ENCODE measurements at regions not wholly inside any gene's neighbourhood (a gene's known extent, or its start where the extent isn't known, plus 50 kb on each side); places are given as distances from the start of the nearest gene placed in this dataset.

- Histone ChIP-seq H3K4me2 (no peak overlapping the region), H3K36me3 (no peaks in the 10 kb centered on the region), H3K4me3 (no peak overlapping the region), H3K9ac (no peak overlapping the region), H3K9me3 (no peaks in the 10 kb centered on the region), H3K4me1 (peaks cover 11% of the 10 kb centered on the region), H3K27me3 (no peaks in the 10 kb centered on the region), H3K27ac (no peak overlapping the region), H4K20me1 (no peaks in the 10 kb centered on the region)
- no peak for TF ChIP-seq Cebpa-rat (IDR thresholded peaks at IDR 0.05)
Measured at GRCh38 chr14:98961191-98961590, 310.8 kb downstream of the BCL11B start.

DNA sequence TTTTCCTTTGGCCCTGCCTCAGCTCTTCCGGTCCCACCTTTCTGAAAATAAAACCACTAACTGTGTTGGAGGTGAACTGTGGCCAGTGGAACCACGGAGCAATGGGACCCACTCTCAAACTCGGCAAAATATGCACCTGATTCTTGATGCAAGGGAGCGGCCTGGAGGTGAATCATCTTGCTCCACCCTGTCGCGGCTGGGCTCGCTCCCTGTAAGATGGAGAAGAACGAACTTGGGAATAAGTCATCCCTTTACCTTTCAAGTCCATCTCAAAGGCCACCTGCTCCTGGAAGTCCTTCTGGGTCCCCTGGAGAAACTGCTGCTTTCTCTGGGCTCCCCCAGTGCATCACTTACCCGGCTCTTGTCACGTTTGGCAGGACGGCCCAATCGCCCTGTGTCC lies 309.9 kb downstream of the BCL11B start:
- no peak for TF ChIP-seq Cebpa-rat (IDR thresholded peaks at IDR 0.05)
- Histone ChIP-seq H3K27me3 (no peaks in the 10 kb centered on the region), H3K36me3 (no peaks in the 10 kb centered on the region), H3K4me2 (no peak overlapping the region), H3K27ac (no peak overlapping the region), H3K4me3 (no peak overlapping the region), H3K9me3 (no peaks in the 10 kb centered on the region), H4K20me1 (no peaks in the 10 kb centered on the region), H3K4me1 (peaks cover 11% of the 10 kb centered on the region), H3K9ac (no peak overlapping the region)

DNA sequence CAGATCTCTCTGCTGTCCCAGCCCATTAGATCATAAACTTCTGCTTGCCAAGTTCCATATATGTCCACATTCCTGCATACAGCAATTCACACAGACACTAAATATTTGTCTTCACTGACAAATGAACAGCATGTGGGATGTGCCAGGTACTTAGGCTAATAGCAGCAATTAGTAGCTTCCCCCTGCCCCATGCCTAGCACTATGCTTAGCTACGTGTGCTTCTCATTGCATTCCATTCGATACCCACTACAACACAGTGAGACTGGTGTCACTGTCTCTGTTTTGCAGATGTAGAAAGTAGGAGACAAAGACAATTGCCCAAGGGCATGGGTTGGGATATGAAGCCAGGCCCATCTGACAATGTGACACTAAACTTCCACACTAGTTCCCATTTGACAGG lies 308.4 kb downstream of the BCL11B start:
- no peak overlapping the region for H3K4me3 ChIP-seq
- no peak for TF ChIP-seq Cebpa-rat (IDR thresholded peaks at IDR 0.05)
- H3K36me3 ChIP-seq = no peaks in the 10 kb centered on the region
- H4K20me1 ChIP-seq = no peaks in the 10 kb centered on the region
- no peak overlapping the region for H3K9ac ChIP-seq
- H3K27me3 ChIP-seq = no peaks in the 10 kb centered on the region
- no peaks in the 10 kb centered on the region for H3K9me3 ChIP-seq
- no peak overlapping the region for H3K4me2 ChIP-seq
- peaks cover 15% of the 10 kb centered on the region for H3K4me1 ChIP-seq
- no peak overlapping the region for H3K27ac ChIP-seq

DNA sequence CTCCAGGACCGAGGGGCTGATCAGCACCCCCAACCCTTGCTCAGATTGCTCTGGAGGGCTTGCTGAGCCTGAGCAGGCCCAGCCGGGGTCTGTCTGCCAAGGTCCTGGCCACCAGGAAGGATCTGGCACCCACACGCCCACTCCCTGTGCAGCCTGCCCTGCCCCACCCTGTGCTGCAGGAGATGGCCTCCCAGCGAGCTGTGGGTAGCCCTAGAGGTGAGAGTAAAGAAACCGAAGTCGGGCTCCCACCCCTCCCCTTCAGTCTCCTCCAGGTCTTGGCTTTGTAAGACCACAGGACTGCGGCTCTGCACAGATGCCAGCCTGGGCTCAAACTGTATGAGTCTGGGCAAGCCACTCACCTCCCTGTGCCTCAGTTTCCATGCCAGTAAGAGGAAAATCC lies 307.8 kb downstream of the BCL11B start:
- no peak for TF ChIP-seq Cebpa-rat (IDR thresholded peaks at IDR 0.05)
- H3K36me3 ChIP-seq = no peaks in the 10 kb centered on the region
- H3K27ac ChIP-seq = no peak overlapping the region
- no peaks in the 10 kb centered on the region for H3K27me3 ChIP-seq
- no peak overlapping the region for H3K9ac ChIP-seq
- no peaks in the 10 kb centered on the region for H4K20me1 ChIP-seq
- no peak overlapping the region for H3K4me3 ChIP-seq
- no peaks in the 10 kb centered on the region for H3K9me3 ChIP-seq
- peaks cover 19% of the 10 kb centered on the region for H3K4me1 ChIP-seq
- no peak overlapping the region for H3K4me2 ChIP-seq

DNA sequence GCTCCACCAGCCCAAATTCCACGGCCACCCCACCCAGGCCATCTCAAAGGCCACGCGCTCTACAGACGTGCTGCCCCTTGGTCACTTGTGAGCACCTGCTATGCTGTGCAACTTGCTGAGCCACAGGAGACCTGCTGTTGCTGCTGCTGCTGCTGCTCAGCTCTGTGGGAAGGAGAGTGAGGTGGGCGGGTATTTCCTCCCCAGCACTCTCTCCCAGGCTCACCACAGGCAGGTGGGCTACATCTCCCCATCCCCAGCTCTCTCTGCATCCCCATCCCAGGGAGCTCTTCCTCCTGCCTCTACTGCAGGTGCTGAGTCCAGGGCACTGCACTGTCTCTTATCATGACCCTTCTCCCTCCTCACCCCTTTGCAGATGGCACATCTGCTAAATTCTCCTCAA lies 306.9 kb downstream of the BCL11B start:
- TF ChIP-seq Cebpa-rat (IDR thresholded peaks at IDR 0.05) = no peak
- Histone ChIP-seq H3K4me1 (peaks cover 19% of the 10 kb centered on the region), H3K27ac (no peak overlapping the region), H3K27me3 (no peaks in the 10 kb centered on the region), H3K4me3 (no peak overlapping the region), H3K4me2 (no peak overlapping the region), H3K9me3 (no peaks in the 10 kb centered on the region), H3K36me3 (no peaks in the 10 kb centered on the region), H3K9ac (no peak overlapping the region), H4K20me1 (no peaks in the 10 kb centered on the region)

DNA sequence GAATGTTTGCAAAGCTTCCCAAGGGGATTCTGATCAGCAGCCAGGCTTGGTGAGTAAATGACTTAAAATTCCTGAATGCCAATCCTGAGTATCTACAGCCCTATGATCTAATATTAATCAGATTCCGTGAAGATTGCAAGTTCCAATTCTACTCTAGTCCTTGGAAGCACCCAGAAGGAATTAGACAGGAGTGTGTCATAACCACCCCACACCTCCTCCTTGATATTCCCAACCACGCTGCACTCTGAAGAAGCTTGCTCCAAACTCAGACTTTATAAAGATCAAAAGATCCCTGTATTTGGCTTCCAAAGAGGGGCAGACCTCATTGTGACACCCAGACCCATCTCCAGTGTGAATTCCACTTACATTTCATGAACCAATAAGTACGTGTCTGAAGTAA lies 306.0 kb downstream of the BCL11B start:
- no peak overlapping the region for H3K4me3 ChIP-seq
- H3K27me3 ChIP-seq = no peaks in the 10 kb centered on the region
- H3K27ac ChIP-seq = no peak overlapping the region
- H4K20me1 ChIP-seq = no peaks in the 10 kb centered on the region
- no peak overlapping the region for H3K4me2 ChIP-seq
- H3K4me1 ChIP-seq = peaks cover 19% of the 10 kb centered on the region
- no peaks in the 10 kb centered on the region for H3K9me3 ChIP-seq
- H3K36me3 ChIP-seq = no peaks in the 10 kb centered on the region
- TF ChIP-seq Cebpa-rat (IDR thresholded peaks at IDR 0.05) = no peak
- no peak overlapping the region for H3K9ac ChIP-seq

DNA sequence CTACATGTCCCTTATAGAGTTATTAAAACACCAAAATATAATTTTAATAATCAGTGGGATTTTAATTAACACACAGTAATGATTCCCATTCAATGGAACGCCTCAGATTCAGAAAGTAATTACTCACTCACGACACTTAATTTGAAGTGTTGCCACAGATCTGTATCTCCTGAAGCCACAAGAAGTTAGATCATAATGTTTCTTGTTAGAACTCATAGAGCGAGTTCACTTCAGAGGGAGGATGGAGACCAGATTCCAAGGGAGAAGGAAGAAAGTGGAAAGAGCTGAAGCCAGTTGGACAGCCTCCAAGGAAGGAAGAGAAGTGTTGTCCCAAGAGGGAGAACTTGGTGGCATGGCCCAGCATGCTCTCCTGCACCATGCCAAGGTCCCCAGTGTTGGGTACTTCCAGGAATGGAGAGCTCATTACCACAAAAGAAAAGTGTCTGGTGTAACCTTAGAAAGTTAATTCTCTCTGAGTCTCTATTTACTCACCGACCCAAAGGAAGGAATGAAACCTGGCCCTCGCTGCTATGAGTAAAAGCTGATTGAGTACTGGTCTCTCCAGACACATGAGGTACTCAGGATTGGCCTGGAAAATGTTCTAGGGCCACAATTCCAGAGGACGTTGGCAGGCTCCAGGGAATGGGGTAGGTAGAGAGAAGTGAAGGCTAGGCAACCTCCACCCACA lies 305.4 kb downstream of the BCL11B start:
- TF ChIP-seq Cebpa-rat (IDR thresholded peaks at IDR 0.05) = no peak
- no peaks in the 10 kb centered on the region for H3K27me3 ChIP-seq

GRCh38 chr14:98974113-98974512 lies 297.9 kb downstream of the BCL11B start:
- Histone ChIP-seq H3K27me3 (no peaks in the 10 kb centered on the region), H3K36me3 (no peaks in the 10 kb centered on the region), H4K20me1 (no peaks in the 10 kb centered on the region), H3K4me3 (no peak overlapping the region), H3K9ac (no peak overlapping the region), H3K4me2 (no peak overlapping the region), H3K4me1 (no peaks in the 10 kb centered on the region), H3K9me3 (no peaks in the 10 kb centered on the region), H3K27ac (no peak overlapping the region)
- TF ChIP-seq Cebpa-rat (IDR thresholded peaks at IDR 0.05) = no peak

More for the DNA sequence above, 305.4 kb downstream of the BCL11B start:
- H3K9ac ChIP-seq = no peak overlapping the region
- H3K4me2 ChIP-seq = no peak overlapping the region
- H4K20me1 ChIP-seq = no peaks in the 10 kb centered on the region
- H3K4me1 ChIP-seq = peaks cover 19% of the 10 kb centered on the region
- no peak overlapping the region for H3K27ac ChIP-seq
- no peak overlapping the region for H3K4me3 ChIP-seq
- no peaks in the 10 kb centered on the region for H3K9me3 ChIP-seq
- no peaks in the 10 kb centered on the region for H3K36me3 ChIP-seq

- Histone ChIP-seq H3K4me1 (no peaks in the 10 kb centered on the region), H3K27me3 (no peaks in the 10 kb centered on the region), H3K36me3 (no peaks in the 10 kb centered on the region), H3K4me2 (no peak overlapping the region), H3K4me3 (no peak overlapping the region), H3K9ac (no peak overlapping the region), H3K9me3 (0 out of 2 replicates have a peak, but pooled peaks cover 5% of the 10 kb centered on the region), H4K20me1 (no peaks in the 10 kb centered on the region), H3K27ac (no peak overlapping the region)
- no peak for TF ChIP-seq Cebpa-rat (IDR thresholded peaks at IDR 0.05)
Measured at GRCh38 chr14:98976271-98976670, 295.7 kb downstream of the BCL11B start.

- Histone ChIP-seq H3K27me3 (no peaks in the 10 kb centered on the region), H3K9ac (no peak overlapping the region), H3K4me2 (no peak overlapping the region), H4K20me1 (no peaks in the 10 kb centered on the region), H3K4me1 (no peaks in the 10 kb centered on the region), H3K9me3 (0 out of 2 replicates have a peak, but pooled peaks cover 5% of the 10 kb centered on the region), H3K4me3 (no peak overlapping the region), H3K27ac (no peak overlapping the region), H3K36me3 (no peaks in the 10 kb centered on the region)
- TF ChIP-seq Cebpa-rat (IDR thresholded peaks at IDR 0.05) = no peak
Measured at GRCh38 chr14:98977451-98977850, 294.5 kb downstream of the BCL11B start.

GRCh38 chr14:98982986-98983385 lies 289.0 kb downstream of the BCL11B start:
- Histone ChIP-seq H3K4me3 (no peak overlapping the region), H4K20me1 (no peaks in the 10 kb centered on the region), H3K27me3 (no peaks in the 10 kb centered on the region), H3K9ac (no peak overlapping the region), H3K9me3 (0 out of 2 replicates have a peak, but pooled peaks cover 5% of the 10 kb centered on the region), H3K4me1 (peaks cover 9% of the 10 kb centered on the region), H3K4me2 (no peak overlapping the region), H3K27ac (no peak overlapping the region), H3K36me3 (no peaks in the 10 kb centered on the region)
- no peak for TF ChIP-seq Cebpa-rat (IDR thresholded peaks at IDR 0.05)

All from BLaER1 (cell line).